ENCODE measurements at regions not wholly inside any gene's neighbourhood (a gene's known extent, or its start where the extent isn't known, plus 50 kb on each side); places are given as distances from the start of the nearest gene placed in this dataset.

- ChIA-PET CTCF (no interaction called here), POLR2A (ENCODE audit: unreplicated experiment) (no interaction called here)
- DNase-seq, result no peak
- H3K27me3 ChIP-seq (ENCODE audit: low read length), result no peaks in the 10 kb centered on the region
- H3K4me3 ChIP-seq (ENCODE audit: low read length), result no peak overlapping the region
- H4K20me1 ChIP-seq (ENCODE audit: low read length), result no peaks in the 10 kb centered on the region
- H3K27ac ChIP-seq (ENCODE audit: low read length), result no peak overlapping the region
- H2AFZ ChIP-seq (ENCODE audit: low read length), result no peak overlapping the region
- H3K79me2 ChIP-seq (ENCODE audit: low read length), result no peaks in the 10 kb centered on the region
- no peaks in the 10 kb centered on the region for H3K36me3 ChIP-seq (ENCODE audit: low read depth, low read length)
- H3K9me2 ChIP-seq (replicated peaks; ENCODE audit: low read length), result no peaks in the 10 kb centered on the region
- BruUV-seq (replicated peaks), result no TSS peak
- H3K9ac ChIP-seq (ENCODE audit: low read length), result no peak overlapping the region
- no peaks in the 10 kb centered on the region for H3K4me1 ChIP-seq (ENCODE audit: insufficient read depth, low read length)
- TF ChIP-seq EZH2 (IDR thresholded peaks at IDR 0.05; ENCODE audit: low read length, unreplicated experiment) (no peak), EZH2phosphoT487 (IDR thresholded peaks at IDR 0.05; ENCODE audit: borderline replicate concordance, low read length) (no peak), CTCF (conservative IDR thresholded peaks at IDR 0.05; ENCODE audit: low read depth, low read length) (no peak)
- no peak for ATAC-seq
- H3K4me2 ChIP-seq (ENCODE audit: low read length), result no peak overlapping the region
- no peaks in the 10 kb centered on the region for H3K9me3 ChIP-seq (ENCODE audit: low read length)
- intact Hi-C loops (cut with micrococcal nuclease), result no loop called here
- no peaks in the 10 kb centered on the region for H3F3A ChIP-seq (ENCODE audit: low read length, unreplicated experiment)
Measured at GRCh38 chr4:23533859-23534258, 356.0 kb downstream of the PPARGC1A start.

- H3F3A ChIP-seq (ENCODE audit: low read length, unreplicated experiment), result no peaks in the 10 kb centered on the region
- no peaks in the 10 kb centered on the region for H3K36me3 ChIP-seq (ENCODE audit: low read depth, low read length)
- no peak for DNase-seq
- no TSS peak for BruUV-seq (replicated peaks)
- H3K4me2 ChIP-seq (ENCODE audit: low read length), result no peak overlapping the region
- intact Hi-C loops (cut with micrococcal nuclease), result no loop called here
- ATAC-seq, result no peak
- no peaks in the 10 kb centered on the region for H3K4me1 ChIP-seq (ENCODE audit: insufficient read depth, low read length)
- POLR2A ChIA-PET (ENCODE audit: unreplicated experiment), result no interaction called here
- no peak overlapping the region for H3K4me3 ChIP-seq (ENCODE audit: low read length)
- TF ChIP-seq EZH2 (IDR thresholded peaks at IDR 0.05; ENCODE audit: low read length, unreplicated experiment) (no peak), CTCF (conservative IDR thresholded peaks at IDR 0.05; ENCODE audit: low read depth, low read length) (no peak), EZH2phosphoT487 (IDR thresholded peaks at IDR 0.05; ENCODE audit: borderline replicate concordance, low read length) (no peak)
- CTCF ChIA-PET, result no interaction called here
- H3K27me3 ChIP-seq (ENCODE audit: low read length), result no peaks in the 10 kb centered on the region
- H3K27ac ChIP-seq (ENCODE audit: low read length), result no peak overlapping the region
- no peaks in the 10 kb centered on the region for H3K79me2 ChIP-seq (ENCODE audit: low read length)
- H3K9ac ChIP-seq (ENCODE audit: low read length), result no peak overlapping the region
- no peak overlapping the region for H2AFZ ChIP-seq (ENCODE audit: low read length)
- H4K20me1 ChIP-seq (ENCODE audit: low read length), result no peaks in the 10 kb centered on the region
- H3K9me2 ChIP-seq (replicated peaks; ENCODE audit: low read length), result no peaks in the 10 kb centered on the region
- no peaks in the 10 kb centered on the region for H3K9me3 ChIP-seq (ENCODE audit: low read length)
Measured at GRCh38 chr4:23516716-23517115, 373.1 kb downstream of the PPARGC1A start.

GRCh38 chr4:23504083-23504482 is 385.8 kb downstream of the PPARGC1A start:
- no peak for ATAC-seq
- no peaks in the 10 kb centered on the region for H3K36me3 ChIP-seq (ENCODE audit: low read depth, low read length)
- H3K79me2 ChIP-seq (ENCODE audit: low read length), result no peaks in the 10 kb centered on the region
- TF ChIP-seq EZH2phosphoT487 (IDR thresholded peaks at IDR 0.05; ENCODE audit: borderline replicate concordance, low read length) (no peak), EZH2 (IDR thresholded peaks at IDR 0.05; ENCODE audit: low read length, unreplicated experiment) (no peak), CTCF (conservative IDR thresholded peaks at IDR 0.05; ENCODE audit: low read depth, low read length) (no peak)
- no peaks in the 10 kb centered on the region for H3K4me1 ChIP-seq (ENCODE audit: insufficient read depth, low read length)
- BruUV-seq (replicated peaks), result no TSS peak
- intact Hi-C loops (cut with micrococcal nuclease), result no loop called here
- no peaks in the 10 kb centered on the region for H3K9me2 ChIP-seq (replicated peaks; ENCODE audit: low read length)
- CTCF ChIA-PET, result no interaction called here
- no peaks in the 10 kb centered on the region for H4K20me1 ChIP-seq (ENCODE audit: low read length)
- no peak for DNase-seq
- no peak overlapping the region for H3K27ac ChIP-seq (ENCODE audit: low read length)
- H3F3A ChIP-seq (ENCODE audit: low read length, unreplicated experiment), result no peaks in the 10 kb centered on the region
- no peak overlapping the region for H2AFZ ChIP-seq (ENCODE audit: low read length)
- H3K4me3 ChIP-seq (ENCODE audit: low read length), result no peak overlapping the region
- H3K4me2 ChIP-seq (ENCODE audit: low read length), result no peak overlapping the region
- H3K27me3 ChIP-seq (ENCODE audit: low read length), result no peaks in the 10 kb centered on the region
- POLR2A ChIA-PET (ENCODE audit: unreplicated experiment), result no interaction called here
- H3K9ac ChIP-seq (ENCODE audit: low read length), result no peak overlapping the region
- no peaks in the 10 kb centered on the region for H3K9me3 ChIP-seq (ENCODE audit: low read length)

All from PC-3 (cell line).